ENCODE measurements at regions not wholly inside any gene's neighbourhood (a gene's known extent, or its start where the extent isn't known, plus 50 kb on each side); places are given as distances from the start of the nearest gene placed in this dataset.

GRCh38 chr6:169891421-169891820 is 140.0 kb downstream of the ERMARD start:
- Histone ChIP-seq H3K27me3 (replicated peaks; ENCODE audit: control insufficient read depth, insufficient read depth, low read length, poor library complexity, severe bottlenecking) (no peaks in the 10 kb centered on the region), H3K4me3 (ENCODE audit: insufficient read depth, low read depth, low read length, poor library complexity, severe bottlenecking) (no peak overlapping the region), H3K36me3 (ENCODE audit: control insufficient read depth, insufficient read depth, low read length) (no peaks in the 10 kb centered on the region), H3K27ac (ENCODE audit: insufficient read depth, low read length, poor library complexity, severe bottlenecking) (no peak overlapping the region), H3K9me3 (ENCODE audit: control insufficient read depth, low read length) (no peaks in the 10 kb centered on the region), H3K4me1 (ENCODE audit: control insufficient read depth, insufficient read depth, low read length, poor library complexity, severe bottlenecking) (no peaks in the 10 kb centered on the region)
- no peak for DNase-seq

GRCh38 chr6:169890901-169891300 is 139.5 kb downstream of the ERMARD start:
- no peak for DNase-seq
- Histone ChIP-seq H3K4me1 (ENCODE audit: control insufficient read depth, insufficient read depth, low read length, poor library complexity, severe bottlenecking) (no peaks in the 10 kb centered on the region), H3K27me3 (replicated peaks; ENCODE audit: control insufficient read depth, insufficient read depth, low read length, poor library complexity, severe bottlenecking) (no peaks in the 10 kb centered on the region), H3K36me3 (ENCODE audit: control insufficient read depth, insufficient read depth, low read length) (no peaks in the 10 kb centered on the region), H3K27ac (ENCODE audit: insufficient read depth, low read length, poor library complexity, severe bottlenecking) (no peak overlapping the region), H3K9me3 (ENCODE audit: control insufficient read depth, low read length) (no peaks in the 10 kb centered on the region), H3K4me3 (ENCODE audit: insufficient read depth, low read depth, low read length, poor library complexity, severe bottlenecking) (no peak overlapping the region)

DNA sequence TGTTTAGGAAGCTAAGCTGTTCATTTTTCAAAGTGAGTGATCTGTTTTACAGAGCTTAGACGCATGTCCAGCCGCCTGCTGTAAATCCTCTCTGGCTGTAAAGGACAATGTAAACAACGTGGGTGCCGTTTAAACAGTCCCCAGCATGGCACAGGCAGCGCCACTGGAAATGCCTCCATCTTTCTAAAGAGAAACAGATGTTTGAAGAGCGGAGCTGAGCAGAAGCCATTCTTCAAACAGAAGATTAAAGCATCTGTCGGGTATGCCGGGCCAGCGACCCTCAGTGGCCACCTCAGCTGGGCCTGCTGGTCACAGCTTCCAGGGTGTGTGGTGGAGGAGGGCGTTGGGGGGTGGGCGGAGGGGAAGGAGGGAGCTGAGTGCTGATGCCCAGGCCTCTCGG is 138.6 kb downstream of the ERMARD start:
- no peaks in the 10 kb centered on the region for H3K9me3 ChIP-seq (ENCODE audit: control insufficient read depth, low read length)
- H3K36me3 ChIP-seq (ENCODE audit: control insufficient read depth, insufficient read depth, low read length): no peaks in the 10 kb centered on the region
- no peaks in the 10 kb centered on the region for H3K4me1 ChIP-seq (ENCODE audit: control insufficient read depth, insufficient read depth, low read length, poor library complexity, severe bottlenecking)
- DNase-seq: no peak
- H3K27me3 ChIP-seq (replicated peaks; ENCODE audit: control insufficient read depth, insufficient read depth, low read length, poor library complexity, severe bottlenecking): no peaks in the 10 kb centered on the region
- H3K4me3 ChIP-seq (ENCODE audit: insufficient read depth, low read depth, low read length, poor library complexity, severe bottlenecking): no peak overlapping the region
- no peak overlapping the region for H3K27ac ChIP-seq (ENCODE audit: insufficient read depth, low read length, poor library complexity, severe bottlenecking)

DNA sequence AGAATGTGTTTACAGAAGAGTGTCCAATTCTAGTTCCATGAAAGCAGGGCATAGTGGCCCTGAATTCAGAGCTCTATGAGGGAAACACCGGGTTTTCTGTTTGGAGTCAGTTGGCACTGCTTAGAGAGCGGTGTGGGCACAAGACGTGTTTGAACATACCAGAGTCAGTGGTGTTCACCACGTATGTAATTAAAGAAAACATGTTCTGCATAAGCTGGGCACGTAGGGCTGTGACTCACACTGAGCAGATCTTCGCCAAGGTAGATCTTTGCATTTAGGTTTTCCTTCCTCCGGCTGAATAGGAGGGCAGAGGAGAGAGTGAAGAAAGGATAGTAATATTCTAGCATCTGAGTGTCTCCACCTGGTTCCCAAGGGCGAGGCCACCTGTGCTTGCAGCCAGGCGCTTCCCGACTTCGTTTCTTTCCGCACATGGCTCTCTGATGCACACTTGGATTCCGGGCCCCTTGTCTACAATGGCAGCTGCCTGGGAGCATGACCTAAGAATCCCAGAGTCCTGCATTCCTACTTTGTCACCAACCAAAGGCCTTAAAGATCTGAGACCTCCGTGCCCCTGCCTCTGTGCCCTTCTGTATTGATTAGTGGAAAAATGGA is 136.2 kb downstream of the ERMARD start:
- no peak for DNase-seq
- no peaks in the 10 kb centered on the region for H3K9me3 ChIP-seq (ENCODE audit: control insufficient read depth, low read length)
- no peaks in the 10 kb centered on the region for H3K4me1 ChIP-seq (ENCODE audit: control insufficient read depth, insufficient read depth, low read length, poor library complexity, severe bottlenecking)
- no peaks in the 10 kb centered on the region for H3K27me3 ChIP-seq (replicated peaks; ENCODE audit: control insufficient read depth, insufficient read depth, low read length, poor library complexity, severe bottlenecking)
- no peak overlapping the region for H3K27ac ChIP-seq (ENCODE audit: insufficient read depth, low read length, poor library complexity, severe bottlenecking)
- no peak overlapping the region for H3K4me3 ChIP-seq (ENCODE audit: insufficient read depth, low read depth, low read length, poor library complexity, severe bottlenecking)
- no peaks in the 10 kb centered on the region for H3K36me3 ChIP-seq (ENCODE audit: control insufficient read depth, insufficient read depth, low read length)

- no peaks in the 10 kb centered on the region for H3K4me1 ChIP-seq (ENCODE audit: control insufficient read depth, insufficient read depth, low read length, poor library complexity, severe bottlenecking)
- no peak for DNase-seq
- H3K27ac ChIP-seq (ENCODE audit: insufficient read depth, low read length, poor library complexity, severe bottlenecking): no peak overlapping the region
- no peak overlapping the region for H3K4me3 ChIP-seq (ENCODE audit: insufficient read depth, low read depth, low read length, poor library complexity, severe bottlenecking)
- H3K27me3 ChIP-seq (replicated peaks; ENCODE audit: control insufficient read depth, insufficient read depth, low read length, poor library complexity, severe bottlenecking): no peaks in the 10 kb centered on the region
- H3K36me3 ChIP-seq (ENCODE audit: control insufficient read depth, insufficient read depth, low read length): no peaks in the 10 kb centered on the region
- H3K9me3 ChIP-seq (ENCODE audit: control insufficient read depth, low read length): no peaks in the 10 kb centered on the region
Measured at GRCh38 chr6:169886631-169887227, 135.3 kb downstream of the ERMARD start.

GRCh38 chr6:169885831-169886230 is 134.4 kb downstream of the ERMARD start:
- no peak for DNase-seq
- H3K27me3 ChIP-seq (replicated peaks; ENCODE audit: control insufficient read depth, insufficient read depth, low read length, poor library complexity, severe bottlenecking): no peaks in the 10 kb centered on the region
- H3K4me1 ChIP-seq (ENCODE audit: control insufficient read depth, insufficient read depth, low read length, poor library complexity, severe bottlenecking): no peaks in the 10 kb centered on the region
- H3K36me3 ChIP-seq (ENCODE audit: control insufficient read depth, insufficient read depth, low read length): no peaks in the 10 kb centered on the region
- no peak overlapping the region for H3K27ac ChIP-seq (ENCODE audit: insufficient read depth, low read length, poor library complexity, severe bottlenecking)
- no peak overlapping the region for H3K4me3 ChIP-seq (ENCODE audit: insufficient read depth, low read depth, low read length, poor library complexity, severe bottlenecking)
- H3K9me3 ChIP-seq (ENCODE audit: control insufficient read depth, low read length): no peaks in the 10 kb centered on the region

GRCh38 chr6:169885131-169885530 is 133.7 kb downstream of the ERMARD start:
- no peak for DNase-seq
- H3K27me3 ChIP-seq (replicated peaks; ENCODE audit: control insufficient read depth, insufficient read depth, low read length, poor library complexity, severe bottlenecking): no peaks in the 10 kb centered on the region
- no peaks in the 10 kb centered on the region for H3K36me3 ChIP-seq (ENCODE audit: control insufficient read depth, insufficient read depth, low read length)
- H3K4me1 ChIP-seq (ENCODE audit: control insufficient read depth, insufficient read depth, low read length, poor library complexity, severe bottlenecking): no peaks in the 10 kb centered on the region
- no peak overlapping the region for H3K27ac ChIP-seq (ENCODE audit: insufficient read depth, low read length, poor library complexity, severe bottlenecking)
- H3K9me3 ChIP-seq (ENCODE audit: control insufficient read depth, low read length): no peaks in the 10 kb centered on the region
- H3K4me3 ChIP-seq (ENCODE audit: insufficient read depth, low read depth, low read length, poor library complexity, severe bottlenecking): no peak overlapping the region

GRCh38 chr6:169884158-169884557 is 132.7 kb downstream of the ERMARD start:
- Histone ChIP-seq H3K4me3 (ENCODE audit: insufficient read depth, low read depth, low read length, poor library complexity, severe bottlenecking) (no peak overlapping the region), H3K27me3 (replicated peaks; ENCODE audit: control insufficient read depth, insufficient read depth, low read length, poor library complexity, severe bottlenecking) (no peaks in the 10 kb centered on the region), H3K4me1 (ENCODE audit: control insufficient read depth, insufficient read depth, low read length, poor library complexity, severe bottlenecking) (no peaks in the 10 kb centered on the region), H3K27ac (ENCODE audit: insufficient read depth, low read length, poor library complexity, severe bottlenecking) (no peak overlapping the region), H3K36me3 (ENCODE audit: control insufficient read depth, insufficient read depth, low read length) (no peaks in the 10 kb centered on the region), H3K9me3 (ENCODE audit: control insufficient read depth, low read length) (no peaks in the 10 kb centered on the region)
- DNase-seq: no peak

DNA sequence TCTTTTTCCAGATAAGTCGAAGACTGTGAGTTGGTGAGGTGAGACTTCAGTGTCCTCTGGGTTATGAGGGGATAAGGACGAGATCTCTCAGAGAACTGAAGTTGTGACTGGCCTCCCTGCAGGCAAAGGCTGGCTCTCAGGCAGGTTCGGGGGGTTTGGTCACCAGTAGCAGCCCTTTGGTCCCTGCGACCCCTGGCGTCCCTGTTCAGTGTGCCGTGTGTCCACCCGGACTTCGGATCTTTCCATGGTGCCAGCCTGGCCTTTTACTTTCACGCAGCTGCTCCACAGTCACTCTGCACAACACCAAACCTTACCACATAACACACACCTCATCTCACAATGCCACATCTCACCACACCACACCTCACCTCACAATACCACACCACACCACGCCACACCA is 131.9 kb downstream of the ERMARD start:
- no peaks in the 10 kb centered on the region for H3K4me1 ChIP-seq (ENCODE audit: control insufficient read depth, insufficient read depth, low read length, poor library complexity, severe bottlenecking)
- no peak overlapping the region for H3K27ac ChIP-seq (ENCODE audit: insufficient read depth, low read length, poor library complexity, severe bottlenecking)
- no peaks in the 10 kb centered on the region for H3K9me3 ChIP-seq (ENCODE audit: control insufficient read depth, low read length)
- no peaks in the 10 kb centered on the region for H3K27me3 ChIP-seq (replicated peaks; ENCODE audit: control insufficient read depth, insufficient read depth, low read length, poor library complexity, severe bottlenecking)
- no peak for DNase-seq
- no peak overlapping the region for H3K4me3 ChIP-seq (ENCODE audit: insufficient read depth, low read depth, low read length, poor library complexity, severe bottlenecking)
- H3K36me3 ChIP-seq (ENCODE audit: control insufficient read depth, insufficient read depth, low read length): no peaks in the 10 kb centered on the region

- Histone ChIP-seq H3K4me3 (ENCODE audit: insufficient read depth, low read depth, low read length, poor library complexity, severe bottlenecking) (no peak overlapping the region), H3K27ac (ENCODE audit: insufficient read depth, low read length, poor library complexity, severe bottlenecking) (no peak overlapping the region), H3K27me3 (replicated peaks; ENCODE audit: control insufficient read depth, insufficient read depth, low read length, poor library complexity, severe bottlenecking) (no peaks in the 10 kb centered on the region), H3K4me1 (ENCODE audit: control insufficient read depth, insufficient read depth, low read length, poor library complexity, severe bottlenecking) (no peaks in the 10 kb centered on the region), H3K36me3 (ENCODE audit: control insufficient read depth, insufficient read depth, low read length) (no peaks in the 10 kb centered on the region), H3K9me3 (ENCODE audit: control insufficient read depth, low read length) (no peaks in the 10 kb centered on the region)
- no peak for DNase-seq
Measured at GRCh38 chr6:169881976-169882375, 130.6 kb downstream of the ERMARD start.

All from effector memory CD4-positive, alpha-beta T cell (primary cell).